Esophagus squamous epithelium (tissue), 4 donors: ENCODE measurements at regions not wholly inside any gene's neighbourhood (a gene's known extent, or its start where the extent isn't known, plus 50 kb on each side); places are given as distances from the start of the nearest gene placed in this dataset.

ENCODE experiments used
- POLR2A ChIP-seq, 4 donors: fragments of 450-650 bp; IDR thresholded peaks; one replicate each; pipeline ENCODE4 v1.6.1; 2017; ENCODE audit warnings: antibody characterized with exemption in 4 of 4, mild to moderate bottlenecking in 4 of 4, moderate library complexity in 3 of 4
- TF ChIP-seq, protein P1 (sequence below), 6 experiments: fragments of 450-650 bp in 4 of 6; fragments of 200-600 bp in 2 of 6; sonication (generic) in 2 of 6; IDR thresholded peaks; one replicate each; pipeline ENCODE4 v1.5.1; 2016 to 2019; ENCODE audit warnings: antibody characterized with exemption in 6 of 6, mild to moderate bottlenecking in 4 of 6, moderate library complexity in 4 of 6

DNA sequence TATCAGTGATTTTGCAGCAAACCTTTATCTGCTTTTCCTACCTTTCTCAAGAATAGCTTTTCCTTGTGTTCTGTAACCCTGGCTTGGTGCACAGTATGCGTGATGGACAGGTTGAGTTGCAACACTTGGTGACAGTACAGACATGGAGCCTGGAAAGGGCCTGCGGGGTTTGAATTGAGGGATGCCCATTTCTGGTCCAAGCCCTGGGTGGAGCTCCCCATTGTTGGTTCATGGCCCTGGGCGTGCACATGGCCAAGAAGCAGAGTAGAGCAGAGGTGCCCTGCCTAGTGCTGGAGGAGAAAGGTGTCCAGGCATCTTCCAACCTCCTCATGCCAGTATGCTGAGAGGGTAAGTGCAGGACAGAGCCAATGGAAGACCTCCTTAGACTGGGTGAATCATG, 106.6 kb upstream of the MKLN1 start:
- TF ChIP-seq, protein P1, sequence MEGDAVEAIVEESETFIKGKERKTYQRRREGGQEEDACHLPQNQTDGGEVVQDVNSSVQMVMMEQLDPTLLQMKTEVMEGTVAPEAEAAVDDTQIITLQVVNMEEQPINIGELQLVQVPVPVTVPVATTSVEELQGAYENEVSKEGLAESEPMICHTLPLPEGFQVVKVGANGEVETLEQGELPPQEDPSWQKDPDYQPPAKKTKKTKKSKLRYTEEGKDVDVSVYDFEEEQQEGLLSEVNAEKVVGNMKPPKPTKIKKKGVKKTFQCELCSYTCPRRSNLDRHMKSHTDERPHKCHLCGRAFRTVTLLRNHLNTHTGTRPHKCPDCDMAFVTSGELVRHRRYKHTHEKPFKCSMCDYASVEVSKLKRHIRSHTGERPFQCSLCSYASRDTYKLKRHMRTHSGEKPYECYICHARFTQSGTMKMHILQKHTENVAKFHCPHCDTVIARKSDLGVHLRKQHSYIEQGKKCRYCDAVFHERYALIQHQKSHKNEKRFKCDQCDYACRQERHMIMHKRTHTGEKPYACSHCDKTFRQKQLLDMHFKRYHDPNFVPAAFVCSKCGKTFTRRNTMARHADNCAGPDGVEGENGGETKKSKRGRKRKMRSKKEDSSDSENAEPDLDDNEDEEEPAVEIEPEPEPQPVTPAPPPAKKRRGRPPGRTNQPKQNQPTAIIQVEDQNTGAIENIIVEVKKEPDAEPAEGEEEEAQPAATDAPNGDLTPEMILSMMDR (IDR thresholded peaks at IDR 0.05) = no peak
- TF ChIP-seq POLR2A (IDR thresholded peaks at IDR 0.05) = no peak
